ENCODE measurements at regions not wholly inside any gene's neighbourhood (a gene's known extent, or its start where the extent isn't known, plus 50 kb on each side); places are given as distances from the start of the nearest gene placed in this dataset.

GRCh38 chr9:108094676-108094993 lies 605.1 kb upstream of the KLF4 start (continued):
- TF ChIP-seq TAF15 (IDR thresholded peaks at IDR 0.05; ENCODE audit: low read depth, low read length, poor library complexity, severe bottlenecking) = no peak

- no peaks in the 10 kb centered on the region for H3K9me3 ChIP-seq (ENCODE audit: low read length)
- in situ Hi-C loops (cut with HindIII; ENCODE audit: extremely low pct_ligation_motif_present, low pct_unique_long_range_greater_than_20kb) = no loop called here
- no peak overlapping the region for H3K4me2 ChIP-seq (ENCODE audit: low read depth, low read length)
- H3K79me2 ChIP-seq (ENCODE audit: insufficient read depth, low read length) = no peaks in the 10 kb centered on the region
- no peak overlapping the region for H2AFZ ChIP-seq (ENCODE audit: low read length)
- DNase-seq (ENCODE audit: low spot score) = peak; percentile 10
- no peaks in the 10 kb centered on the region for H4K20me1 ChIP-seq (ENCODE audit: insufficient read depth, low read length)
- H3K4me3 ChIP-seq (replicated peaks in 1 of 3; ENCODE audit: insufficient read depth in 1 of 3, low read depth in 2 of 3, low read length in 3 of 3) = no peak overlapping the region
- no peak for FAIRE-seq
- H3K36me3 ChIP-seq (replicated peaks in 1 of 2; ENCODE audit: control insufficient read depth in 1 of 2, insufficient read depth in 2 of 2, low read length in 2 of 2) = no peaks in the 10 kb centered on the region
- peaks cover 9% of the 10 kb centered on the region; the same call in 1 of the 2 replicates for H3K4me1 ChIP-seq (ENCODE audit: insufficient read depth, low read length)
- intact Hi-C loops (cut with micrococcal nuclease; ENCODE audit: unreplicated experiment) = no loop called here
- no peak overlapping the region for H3K27ac ChIP-seq (ENCODE audit: extremely low read length, insufficient read depth, low read length)
- peak; percentile 81 for ATAC-seq
- ChIA-PET CTCF (ENCODE audit: low intra/inter-chr PET ratio, low total read pairs) (no interaction called here), POLR2A (no interaction called here)
- WGBS (ENCODE audit: low lambda C conversion rate) = 0% methylated on average over 1 of the region's 1 CpG
- H3K9ac ChIP-seq (ENCODE audit: insufficient read depth, low read depth, low read length) = no peak overlapping the region
- H3K27me3 ChIP-seq (ENCODE audit: control insufficient read depth in 1 of 2, insufficient read depth in 2 of 2, low read length in 2 of 2) = no peaks in the 10 kb centered on the region
- TF ChIP-seq HOXD1 (CRISPR knock-in tag; IDR thresholded peaks at IDR 0.05) (no peak), ZNF788 (CRISPR knock-in tag; IDR thresholded peaks at IDR 0.05; ENCODE audit: borderline replicate concordance) (no peak), MED8 (CRISPR knock-in tag; IDR thresholded peaks at IDR 0.05; ENCODE audit: insufficient replicate concordance) (no peak), ZNF576 (CRISPR knock-in tag; IDR thresholded peaks at IDR 0.05) (no peak), FOSL2 (CRISPR knock-in tag; IDR thresholded peaks at IDR 0.05) (peak; percentile 38; the same call in 1 of the 2 replicates), ZNF629 (CRISPR knock-in tag; conservative IDR thresholded peaks at IDR 0.05) (peak; percentile 73), HNF4A (CRISPR knock-in tag; IDR thresholded peaks at IDR 0.05) (peak; percentile 48; the same call in 1 of the 2 replicates), ZNF543 (CRISPR knock-in tag; IDR thresholded peaks at IDR 0.05) (no peak), HNF4G (IDR thresholded peaks at IDR 0.05; ENCODE audit: borderline replicate concordance, low read depth, low read length) (peak; percentile 35; the same call in 1 of the 2 replicates), HNF4G (CRISPR knock-in tag; IDR thresholded peaks at IDR 0.05; ENCODE audit: borderline replicate concordance, low read depth) (no peak), CERS6 (CRISPR knock-in tag; IDR thresholded peaks at IDR 0.05) (no peak), HNF1A (IDR thresholded peaks at IDR 0.05; ENCODE audit: low read depth) (peak; percentile 42; the same call in 1 of the 2 replicates), HNF1A (CRISPR knock-in tag; IDR thresholded peaks at IDR 0.05; ENCODE audit: borderline replicate concordance) (no peak)
- BruUV-seq (replicated peaks) = no TSS peak
Measured at GRCh38 chr9:108093773-108094675, 604.5 kb upstream of the KLF4 start.

Data from HepG2 (cell line).